ENCODE measurements at regions not wholly inside any gene's neighbourhood (a gene's known extent, or its start where the extent isn't known, plus 50 kb on each side); places are given as distances from the start of the nearest gene placed in this dataset.
"Not testable (repeated sequence)": the region's sequence is repeated elsewhere in the genome, so short reads cannot be mapped to it uniquely, and the experiment has no call there.

- no peak for DNase-seq (ENCODE audit: extremely low read depth, low read depth)
Observed at GRCh38 chr12:68477906-68478305, 132.8 kb upstream of the RAP1B start.

GRCh38 chr12:68478516-68479260, 132.0 kb upstream of the RAP1B start:
- DNase-seq (ENCODE audit: extremely low read depth, low read depth): no peak

GRCh38 chr12:68479261-68479895, 131.3 kb upstream of the RAP1B start:
- no peak for DNase-seq (ENCODE audit: extremely low read depth, low read depth)

GRCh38 chr12:68479896-68480291, 130.8 kb upstream of the RAP1B start:
- DNase-seq (ENCODE audit: extremely low read depth, low read depth): no peak

GRCh38 chr12:68480526-68480925, 130.2 kb upstream of the RAP1B start:
- no peak for DNase-seq (ENCODE audit: extremely low read depth, low read depth)

GRCh38 chr12:68481181-68481941, 129.3 kb upstream of the RAP1B start:
- DNase-seq (ENCODE audit: extremely low read depth, low read depth): no peak

GRCh38 chr12:68482014-68482413, 128.7 kb upstream of the RAP1B start:
- DNase-seq (ENCODE audit: extremely low read depth, low read depth): no peak

GRCh38 chr12:68482660-68483059, 128.0 kb upstream of the RAP1B start:
- DNase-seq (ENCODE audit: extremely low read depth, low read depth): no peak

- DNase-seq (ENCODE audit: extremely low read depth, low read depth): peak; percentile 14
Observed at GRCh38 chr12:68483592-68484383, 126.9 kb upstream of the RAP1B start.

GRCh38 chr12:68484578-68484977, 126.1 kb upstream of the RAP1B start:
- not testable (repeated sequence) for DNase-seq (ENCODE audit: extremely low read depth, low read depth)

- DNase-seq (ENCODE audit: extremely low read depth, low read depth): not testable (repeated sequence)
Observed at GRCh38 chr12:68486449-68486848, 124.2 kb upstream of the RAP1B start.

- no peak for DNase-seq (ENCODE audit: extremely low read depth, low read depth)
Observed at GRCh38 chr12:68487721-68488309, 122.9 kb upstream of the RAP1B start.

GRCh38 chr12:68489273-68489672, 121.4 kb upstream of the RAP1B start:
- no peak for DNase-seq (ENCODE audit: extremely low read depth, low read depth)

- DNase-seq (ENCODE audit: extremely low read depth, low read depth): no peak
Observed at GRCh38 chr12:68490476-68490875, 120.2 kb upstream of the RAP1B start.

GRCh38 chr12:68491204-68491960, 119.3 kb upstream of the RAP1B start:
- DNase-seq (ENCODE audit: extremely low read depth, low read depth): no peak

- no peak for DNase-seq (ENCODE audit: extremely low read depth, low read depth)
Observed at GRCh38 chr12:68495336-68496070, 115.2 kb upstream of the RAP1B start.

- no peak for DNase-seq (ENCODE audit: extremely low read depth, low read depth)
Observed at GRCh38 chr12:68497107-68497506, 113.6 kb upstream of the RAP1B start.

GRCh38 chr12:68497702-68498101, 113.0 kb upstream of the RAP1B start:
- no peak for DNase-seq (ENCODE audit: extremely low read depth, low read depth)

GRCh38 chr12:68498736-68499135, 112.0 kb upstream of the RAP1B start:
- DNase-seq (ENCODE audit: extremely low read depth, low read depth): no peak

All from NCI-H460 (cell line).